ENCODE measurements at regions not wholly inside any gene's neighbourhood (a gene's known extent, or its start where the extent isn't known, plus 50 kb on each side); places are given as distances from the start of the nearest gene placed in this dataset.

DNA sequence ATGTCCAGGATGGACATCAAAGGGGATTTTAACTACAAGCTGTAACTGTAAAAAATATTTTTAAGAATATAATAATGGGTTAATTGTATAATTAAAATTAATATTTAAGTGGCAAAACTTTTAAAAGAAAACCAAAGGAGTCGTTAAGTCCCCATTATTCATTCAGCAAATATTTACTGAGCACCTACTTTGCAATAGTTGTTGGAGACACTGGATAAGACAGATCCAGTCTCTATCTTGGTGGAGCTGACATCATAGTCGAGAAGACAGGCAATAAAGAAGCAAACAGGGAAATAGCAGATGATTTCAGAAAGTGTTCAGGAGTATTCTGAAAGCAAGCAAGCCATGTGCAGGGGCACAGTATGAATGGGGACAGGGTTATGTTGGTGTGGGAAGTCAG is 137.0 kb downstream of the CEBPB start:
- TF ChIP-seq, protein P1, sequence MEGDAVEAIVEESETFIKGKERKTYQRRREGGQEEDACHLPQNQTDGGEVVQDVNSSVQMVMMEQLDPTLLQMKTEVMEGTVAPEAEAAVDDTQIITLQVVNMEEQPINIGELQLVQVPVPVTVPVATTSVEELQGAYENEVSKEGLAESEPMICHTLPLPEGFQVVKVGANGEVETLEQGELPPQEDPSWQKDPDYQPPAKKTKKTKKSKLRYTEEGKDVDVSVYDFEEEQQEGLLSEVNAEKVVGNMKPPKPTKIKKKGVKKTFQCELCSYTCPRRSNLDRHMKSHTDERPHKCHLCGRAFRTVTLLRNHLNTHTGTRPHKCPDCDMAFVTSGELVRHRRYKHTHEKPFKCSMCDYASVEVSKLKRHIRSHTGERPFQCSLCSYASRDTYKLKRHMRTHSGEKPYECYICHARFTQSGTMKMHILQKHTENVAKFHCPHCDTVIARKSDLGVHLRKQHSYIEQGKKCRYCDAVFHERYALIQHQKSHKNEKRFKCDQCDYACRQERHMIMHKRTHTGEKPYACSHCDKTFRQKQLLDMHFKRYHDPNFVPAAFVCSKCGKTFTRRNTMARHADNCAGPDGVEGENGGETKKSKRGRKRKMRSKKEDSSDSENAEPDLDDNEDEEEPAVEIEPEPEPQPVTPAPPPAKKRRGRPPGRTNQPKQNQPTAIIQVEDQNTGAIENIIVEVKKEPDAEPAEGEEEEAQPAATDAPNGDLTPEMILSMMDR (conservative IDR thresholded peaks at IDR 0.05) = no peak
- TF ChIP-seq ZFX (IDR thresholded peaks at IDR 0.05) = no peak
